ENCODE measurements at regions not wholly inside any gene's neighbourhood (a gene's known extent, or its start where the extent isn't known, plus 50 kb on each side); places are given as distances from the start of the nearest gene placed in this dataset.

DNA sequence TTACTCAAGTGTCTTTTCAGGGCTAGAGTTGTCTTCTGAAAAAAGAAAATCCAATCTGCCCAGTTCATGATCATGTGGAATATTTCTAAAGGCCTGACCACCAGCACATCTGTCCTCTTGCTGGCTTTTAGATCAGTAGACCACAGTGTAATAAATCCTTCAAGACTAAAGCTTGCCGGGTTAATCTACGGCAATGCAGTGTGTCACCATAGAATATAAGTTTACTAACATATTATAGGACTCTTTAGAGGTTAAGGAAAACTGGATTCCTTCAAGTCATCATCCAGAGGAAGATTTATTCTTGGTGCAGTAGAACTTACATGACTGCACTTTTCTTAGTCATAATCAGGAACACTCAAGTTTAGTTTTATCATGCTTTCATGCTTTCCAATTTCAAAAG is 349.5 kb downstream of the SEMA3D start:
- 42 to 55% (median 43%) methylated on average over 2 of the region's 2 CpGs for WGBS, 3 donors
- H3K4me1 ChIP-seq (ENCODE audit: insufficient read depth) = no peaks in the 10 kb centered on the region

DNA sequence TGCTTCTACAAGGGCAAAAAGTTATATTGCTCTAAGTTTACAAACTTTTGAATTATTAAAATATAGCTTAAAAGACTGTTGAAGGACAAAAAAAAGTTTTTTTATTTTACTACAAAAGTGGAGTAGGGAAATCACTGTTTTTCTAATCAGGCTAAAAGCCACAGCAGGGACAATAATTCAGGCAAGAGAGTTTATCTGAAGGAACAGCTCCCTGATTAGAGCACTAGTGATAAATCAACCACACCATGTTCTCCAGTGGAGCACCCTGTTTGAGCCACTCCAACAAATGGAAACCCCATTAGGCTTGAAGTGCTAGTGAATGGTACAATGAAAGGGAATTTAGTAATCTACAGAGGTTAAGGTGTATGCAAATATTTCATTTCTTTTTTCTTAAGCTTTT is 357.1 kb downstream of the SEMA3D start:
- TF ChIP-seq, protein P1, sequence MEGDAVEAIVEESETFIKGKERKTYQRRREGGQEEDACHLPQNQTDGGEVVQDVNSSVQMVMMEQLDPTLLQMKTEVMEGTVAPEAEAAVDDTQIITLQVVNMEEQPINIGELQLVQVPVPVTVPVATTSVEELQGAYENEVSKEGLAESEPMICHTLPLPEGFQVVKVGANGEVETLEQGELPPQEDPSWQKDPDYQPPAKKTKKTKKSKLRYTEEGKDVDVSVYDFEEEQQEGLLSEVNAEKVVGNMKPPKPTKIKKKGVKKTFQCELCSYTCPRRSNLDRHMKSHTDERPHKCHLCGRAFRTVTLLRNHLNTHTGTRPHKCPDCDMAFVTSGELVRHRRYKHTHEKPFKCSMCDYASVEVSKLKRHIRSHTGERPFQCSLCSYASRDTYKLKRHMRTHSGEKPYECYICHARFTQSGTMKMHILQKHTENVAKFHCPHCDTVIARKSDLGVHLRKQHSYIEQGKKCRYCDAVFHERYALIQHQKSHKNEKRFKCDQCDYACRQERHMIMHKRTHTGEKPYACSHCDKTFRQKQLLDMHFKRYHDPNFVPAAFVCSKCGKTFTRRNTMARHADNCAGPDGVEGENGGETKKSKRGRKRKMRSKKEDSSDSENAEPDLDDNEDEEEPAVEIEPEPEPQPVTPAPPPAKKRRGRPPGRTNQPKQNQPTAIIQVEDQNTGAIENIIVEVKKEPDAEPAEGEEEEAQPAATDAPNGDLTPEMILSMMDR (IDR thresholded peaks at IDR 0.05) = no peak
- TF ChIP-seq EP300 (IDR thresholded peaks at IDR 0.05) (no peak), POLR2A (IDR thresholded peaks at IDR 0.05) (no peak)
- Histone ChIP-seq H3K36me3 (no peaks in the 10 kb centered on the region), H3K4me1 (ENCODE audit: insufficient read depth) (no peaks in the 10 kb centered on the region)

More for the DNA sequence above, 349.5 kb downstream of the SEMA3D start:
- no peak overlapping the region for H3K27ac ChIP-seq
- H3K9me3 ChIP-seq = no peaks in the 10 kb centered on the region
- intact Hi-C loops (cut with DNase I) = no loop called here
- H3K36me3 ChIP-seq = no peaks in the 10 kb centered on the region
- H3K4me3 ChIP-seq = no peak overlapping the region
- TF ChIP-seq EP300 (IDR thresholded peaks at IDR 0.05) (no peak), POLR2A (IDR thresholded peaks at IDR 0.05) (no peak)
- TF ChIP-seq, protein P1 (IDR thresholded peaks at IDR 0.05) = no peak
- no peak for DNase-seq
- H3K27me3 ChIP-seq = no peaks in the 10 kb centered on the region

DNA sequence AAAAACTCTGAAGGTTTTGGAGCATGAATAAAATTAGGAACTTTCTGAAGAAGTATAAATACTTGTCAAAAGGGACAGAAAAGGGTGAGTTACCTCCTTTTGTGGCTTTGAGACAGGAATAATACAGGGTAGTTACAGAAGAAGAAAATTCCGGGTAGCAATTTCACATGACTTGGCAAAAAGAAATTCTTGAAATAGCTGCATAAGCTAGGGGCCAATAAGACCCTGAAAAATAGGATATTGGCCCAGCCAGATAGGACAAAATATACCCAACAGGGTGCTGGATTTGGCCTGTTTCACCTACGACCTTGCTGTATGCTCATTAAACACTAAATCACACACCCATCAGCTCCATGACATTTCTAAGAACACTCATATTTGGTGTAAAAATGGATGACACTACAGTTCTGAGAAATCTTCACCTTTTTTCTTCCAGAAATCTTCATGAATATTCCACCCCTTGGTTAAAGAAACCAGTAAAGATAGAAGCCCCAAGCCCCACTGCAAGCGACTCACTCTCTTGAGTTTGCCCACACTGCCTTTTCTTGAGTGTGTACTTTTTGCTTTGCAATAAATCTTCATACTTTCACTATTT is 362.7 kb downstream of the SEMA3D start:
- Histone ChIP-seq H3K27me3 (no peaks in the 10 kb centered on the region), H3K9me3 (no peaks in the 10 kb centered on the region), H3K27ac (no peak overlapping the region), H3K36me3 (no peaks in the 10 kb centered on the region), H3K4me1 (ENCODE audit: insufficient read depth) (no peaks in the 10 kb centered on the region), H3K4me3 (no peak overlapping the region)
- 78 to 83% (median 79%) methylated on average over 3 of the region's 3 CpGs for WGBS, 3 donors
- no peak for TF ChIP-seq EP300 (IDR thresholded peaks at IDR 0.05)
- TF ChIP-seq POLR2A (IDR thresholded peaks at IDR 0.05) = no peak
- DNase-seq = no peak
- intact Hi-C loops (cut with DNase I) = no loop called here

More for the DNA sequence above, 357.1 kb downstream of the SEMA3D start:
- H3K27me3 ChIP-seq = no peaks in the 10 kb centered on the region
- H3K4me3 ChIP-seq = no peak overlapping the region
- no peaks in the 10 kb centered on the region for H3K9me3 ChIP-seq
- intact Hi-C loops (cut with DNase I) = no loop called here
- DNase-seq = no peak
- no peak overlapping the region for H3K27ac ChIP-seq

DNA sequence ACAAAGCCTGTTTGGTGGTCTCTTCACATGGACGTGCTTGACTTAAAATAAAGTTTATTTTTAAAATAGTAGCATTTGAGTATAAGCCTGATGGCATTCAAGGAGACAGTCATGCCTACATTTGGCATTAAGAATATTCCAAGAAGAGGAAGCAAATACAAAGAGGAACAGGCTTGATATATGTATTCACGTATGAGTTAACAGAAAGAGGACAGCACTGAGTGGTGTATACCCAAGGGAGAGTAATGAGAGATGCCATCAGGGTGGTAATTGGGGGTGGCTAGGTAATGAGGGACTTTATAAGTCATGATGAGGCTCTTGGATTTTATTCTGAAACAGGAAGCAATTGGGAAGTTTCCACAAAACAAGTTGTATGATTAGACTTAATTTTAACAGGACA is 363.3 kb downstream of the SEMA3D start:
- Histone ChIP-seq H3K27ac (no peak overlapping the region), H3K9me3 (no peaks in the 10 kb centered on the region), H3K36me3 (no peaks in the 10 kb centered on the region), H3K4me3 (no peak overlapping the region), H3K27me3 (no peaks in the 10 kb centered on the region), H3K4me1 (ENCODE audit: insufficient read depth) (no peaks in the 10 kb centered on the region)
- WGBS, 3 donors = 66 to 76% (median 75%) methylated on average over 2 of the region's 2 CpGs
- no peak for DNase-seq
- intact Hi-C loops (cut with DNase I) = no loop called here
- no peak for TF ChIP-seq POLR2A (IDR thresholded peaks at IDR 0.05)
- TF ChIP-seq, protein P1 (IDR thresholded peaks at IDR 0.05) = no peak
- TF ChIP-seq EP300 (IDR thresholded peaks at IDR 0.05) = no peak

DNA sequence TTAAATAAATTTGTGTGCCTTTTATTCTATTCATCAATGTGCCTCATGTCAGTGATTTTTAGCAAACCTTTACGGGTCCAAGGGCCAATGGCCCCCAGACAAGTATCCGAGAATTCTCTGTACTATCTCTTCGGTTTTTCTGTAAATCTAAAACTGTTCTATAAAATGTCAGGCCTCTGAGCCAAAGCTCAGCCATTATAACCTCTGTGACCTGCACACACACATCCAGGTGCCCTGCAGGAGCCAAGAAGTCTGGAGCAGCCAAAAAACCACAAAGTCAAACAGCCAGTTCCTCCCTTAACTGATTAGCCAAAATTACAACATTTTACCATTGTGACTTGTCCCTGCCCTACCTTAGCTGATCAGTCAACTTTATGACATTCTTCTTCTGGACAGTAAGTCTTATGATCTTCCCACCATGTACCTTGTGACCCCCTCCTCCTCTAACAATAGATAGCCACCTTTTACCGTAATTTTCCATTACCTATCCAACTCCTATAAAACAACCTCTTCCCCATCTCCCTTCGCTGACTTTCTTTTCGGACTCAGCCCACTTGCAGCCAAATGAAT is 363.8 kb downstream of the SEMA3D start:
- DNase-seq = no peak
- H3K27ac ChIP-seq = no peak overlapping the region
- no peaks in the 10 kb centered on the region for H3K27me3 ChIP-seq
- H3K4me3 ChIP-seq = no peak overlapping the region
- no peak for TF ChIP-seq POLR2A (IDR thresholded peaks at IDR 0.05)
- no peaks in the 10 kb centered on the region for H3K36me3 ChIP-seq
- H3K4me1 ChIP-seq (ENCODE audit: insufficient read depth) = no peaks in the 10 kb centered on the region
- intact Hi-C loops (cut with DNase I) = no loop called here
- WGBS, 3 donors = 89 to 92% (median 89%) methylated on average over 6 of the region's 6 CpGs
- H3K9me3 ChIP-seq = no peaks in the 10 kb centered on the region

All from ovary (tissue), 7 donors.